ENCODE measurements at regions not wholly inside any gene's neighbourhood (a gene's known extent, or its start where the extent isn't known, plus 50 kb on each side); places are given as distances from the start of the nearest gene placed in this dataset.
"Not testable (repeated sequence)": the region's sequence is repeated elsewhere in the genome, so short reads cannot be mapped to it uniquely, and the experiment has no call there.

DNA sequence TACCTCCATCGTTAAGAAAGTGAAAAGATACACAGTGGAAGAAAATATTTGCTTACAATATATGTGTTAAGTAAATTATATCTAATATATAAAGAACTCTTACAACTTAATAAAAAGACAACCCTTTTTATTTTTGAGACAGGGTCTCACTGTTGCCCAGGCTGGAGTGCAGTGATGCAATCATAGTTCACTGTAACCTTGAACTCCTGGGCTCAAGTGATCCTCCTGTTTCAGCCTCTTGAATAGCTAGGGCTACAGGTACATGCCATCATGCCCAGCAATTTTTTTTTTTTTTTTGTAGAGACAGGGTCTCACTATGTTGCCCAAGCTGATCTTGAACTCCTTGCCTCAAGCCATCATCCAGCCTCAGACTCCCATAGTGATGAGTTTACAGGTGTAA lies 50.8 kb upstream of the KIF13A start:
- H3K4me1 Mint-ChIP-seq, CTCF ChIA-PET, POLR2A ChIA-PET: not testable (repeated sequence)

More for the DNA sequence above, 50.8 kb upstream of the KIF13A start:
- not testable (repeated sequence) for DNase-seq; H3K4me3 Mint-ChIP-seq; H3K36me3 Mint-ChIP-seq (ENCODE audit: low read depth); H3K27ac Mint-ChIP-seq; H3K9me3 Mint-ChIP-seq
- H3K27me3 Mint-ChIP-seq, result peaks cover 14% of the 10 kb centered on the region
